ENCODE measurements at regions not wholly inside any gene's neighbourhood (a gene's known extent, or its start where the extent isn't known, plus 50 kb on each side); places are given as distances from the start of the nearest gene placed in this dataset.
"Not testable (repeated sequence)": the region's sequence is repeated elsewhere in the genome, so short reads cannot be mapped to it uniquely, and the experiment has no call there.

GRCh38 chr16:60949800-60950199 is 1086.4 kb downstream of the CDH8 start:
- DNase-seq: no peak

- DNase-seq: no peak
Measured at GRCh38 chr16:60945225-60945624, 1091.0 kb downstream of the CDH8 start.

GRCh38 chr16:60936189-60936588 is 1100.0 kb downstream of the CDH8 start:
- DNase-seq: not testable (repeated sequence)

GRCh38 chr16:60932600-60932999 is 1103.6 kb downstream of the CDH8 start:
- no peak for DNase-seq

- DNase-seq: no peak
Measured at GRCh38 chr16:60930291-60930690, 1105.9 kb downstream of the CDH8 start.

GRCh38 chr16:60922920-60923319 is 1113.3 kb downstream of the CDH8 start:
- no peak for DNase-seq

GRCh38 chr16:60914334-60914733 is 1121.9 kb downstream of the CDH8 start:
- no peak for DNase-seq

GRCh38 chr16:60907645-60908044 is 1128.6 kb downstream of the CDH8 start:
- no peak for DNase-seq

- no peak for DNase-seq
Measured at GRCh38 chr16:60905811-60906210, 1130.4 kb downstream of the CDH8 start.

GRCh38 chr16:60902114-60902513 is 1134.1 kb downstream of the CDH8 start:
- no peak for DNase-seq

- no peak for DNase-seq
Measured at GRCh38 chr16:60882816-60883215, 1153.4 kb downstream of the CDH8 start.

- DNase-seq: no peak
Measured at GRCh38 chr16:60852635-60853034, 1183.6 kb downstream of the CDH8 start.

GRCh38 chr16:60821661-60822060 is 1214.6 kb downstream of the CDH8 start:
- no peak for DNase-seq

- DNase-seq: no peak
Measured at GRCh38 chr16:60820361-60820760, 1215.9 kb downstream of the CDH8 start.

- DNase-seq: no peak
Measured at GRCh38 chr16:60818465-60818864, 1217.8 kb downstream of the CDH8 start.

- DNase-seq: no peak
Measured at GRCh38 chr16:60816461-60816860, 1219.8 kb downstream of the CDH8 start.

GRCh38 chr16:60815865-60816264 is 1220.4 kb downstream of the CDH8 start:
- DNase-seq: no peak

- DNase-seq: no peak
Measured at GRCh38 chr16:60815033-60815432, 1221.2 kb downstream of the CDH8 start.

- DNase-seq: no peak
Measured at GRCh38 chr16:60811657-60812056, 1224.6 kb downstream of the CDH8 start.

GRCh38 chr16:60811051-60811608 is 1225.1 kb downstream of the CDH8 start:
- DNase-seq: no peak

GRCh38 chr16:60810250-60810649 is 1226.0 kb downstream of the CDH8 start:
- DNase-seq: no peak

- DNase-seq: no peak
Measured at GRCh38 chr16:60792437-60792836, 1243.8 kb downstream of the CDH8 start.

GRCh38 chr16:60788631-60789030 is 1247.6 kb downstream of the CDH8 start:
- no peak for DNase-seq

GRCh38 chr16:60776281-60776680 is 1260.0 kb downstream of the CDH8 start:
- DNase-seq: no peak

- no peak for DNase-seq
Measured at GRCh38 chr16:60771138-60771537, 1265.1 kb downstream of the CDH8 start.

- DNase-seq: not testable (repeated sequence)
Measured at GRCh38 chr16:60770384-60770783, 1265.9 kb downstream of the CDH8 start.

Measured in activated effector memory CD4-positive, alpha-beta T cell treated with anti-CD3 and anti-CD28 coated beads, Interleukin-2, amount 50 U/mL, for 16 hours (primary cell).